Keratinocyte (primary cell): ENCODE measurements at regions not wholly inside any gene's neighbourhood (a gene's known extent, or its start where the extent isn't known, plus 50 kb on each side); places are given as distances from the start of the nearest gene placed in this dataset.
"Not testable (repeated sequence)": the region's sequence is repeated elsewhere in the genome, so short reads cannot be mapped to it uniquely, and the experiment has no call there.

Experiments
- DNase-seq: peaks from one replicate; pipeline ENCODE4 v3.0.0-alpha.2; 2011; ENCODE audit warnings: low read depth, missing footprints, low spot score
- FAIRE-seq: peaks from 2 replicates; lab custom pipeline; 2011; peaks lifted over from hg19 to GRCh38; lab: Jason Lieb, UNC
- H2AFZ ChIP-seq: 2 replicates; pipeline ENCODE4 v1.6.0; 2012; ENCODE audit warnings: low read length, control low read depth, inconsistent platforms; ENCODE audit not compliant: control insufficient read depth
- H3K27ac ChIP-seq: 2 replicates; pipeline ENCODE4 v1.5.1; 2011; ENCODE audit warnings: low read length; ENCODE audit not compliant: control insufficient read depth, insufficient read depth
- H3K27me3 ChIP-seq: 3 replicates; pipeline ENCODE4 v1.6.0; 2011; ENCODE audit warnings: low read length; ENCODE audit not compliant: control insufficient read depth, insufficient read depth; ENCODE audit errors: extremely low read depth
- H3K36me3 ChIP-seq, 2 experiments: 2 replicates in 1 of 2; 3 replicates in 1 of 2; pipeline ENCODE4 v1.5.1; 2011; ENCODE audit warnings: low read length in 2 of 2, mild to moderate bottlenecking in 1 of 2; ENCODE audit not compliant: control insufficient read depth in 2 of 2, insufficient read depth in 2 of 2; ENCODE audit errors: extremely low read depth in 1 of 2
- H3K4me1 ChIP-seq: 3 replicates; pipeline ENCODE4 v1.5.1; 2011; ENCODE audit warnings: low read length; ENCODE audit not compliant: control insufficient read depth, insufficient read depth; ENCODE audit errors: extremely low read depth
- H3K4me2 ChIP-seq: 3 replicates; pipeline ENCODE4 v1.6.0; 2011; ENCODE audit warnings: low read depth, low read length; ENCODE audit not compliant: control insufficient read depth, insufficient read depth; ENCODE audit errors: extremely low read depth
- H3K4me3 ChIP-seq, 3 experiments: fragments of 200-600 bp in 1 of 3; sonication (generic) in 1 of 3; 2 replicates in 2 of 3; 3 replicates in 1 of 3; pipeline ENCODE4 v1.5.1; 2011 to 2016; ENCODE audit warnings: low read length in 3 of 3, mild to moderate bottlenecking in 3 of 3, control low read depth in 2 of 3, inconsistent platforms in 1 of 3, low read depth in 1 of 3, mixed read lengths in 1 of 3, mixed run types in 1 of 3, moderate library complexity in 1 of 3; ENCODE audit not compliant: control insufficient read depth in 2 of 3, insufficient read depth in 2 of 3; ENCODE audit errors: extremely low read depth in 1 of 3
- H3K79me2 ChIP-seq: 2 replicates; pipeline ENCODE4 v1.6.0; 2012; ENCODE audit warnings: low read length; ENCODE audit not compliant: control insufficient read depth, insufficient read depth
- H3K9ac ChIP-seq: 3 replicates; pipeline ENCODE4 v1.6.0; 2011; ENCODE audit warnings: low read length; ENCODE audit not compliant: control insufficient read depth, insufficient read depth; ENCODE audit errors: extremely low read depth
- H3K9me1 ChIP-seq: 3 replicates; pipeline ENCODE4 v1.6.0; 2011; ENCODE audit warnings: low read length; ENCODE audit not compliant: control insufficient read depth, insufficient read depth; ENCODE audit errors: extremely low read depth
- H3K9me3 ChIP-seq: 2 replicates; pipeline ENCODE4 v1.5.1; 2012; ENCODE audit warnings: low read depth, low read length; ENCODE audit not compliant: control insufficient read depth
- H4K20me1 ChIP-seq: 3 replicates; pipeline ENCODE4 v1.6.0; 2011; ENCODE audit warnings: low read length; ENCODE audit not compliant: control insufficient read depth, insufficient read depth; ENCODE audit errors: extremely low read depth
- EZH2 ChIP-seq: IDR thresholded peaks from one replicate; pipeline ENCODE4 v1.6.1; 2012; ENCODE audit warnings: inconsistent platforms, mild to moderate bottlenecking, low read length, moderate library complexity
- dilution Hi-C: fragments of 300-500 bp; cut with MboI; formaldehyde crosslinking; loops from one replicate; pipeline ENCODE4 v1.7.0; 2020; ENCODE audit warnings: low sequenced_read_pairs; ENCODE audit not compliant: extremely low pct_ligation_motif_present
- TF ChIP-seq, protein P1 (sequence below), 3 experiments: IDR thresholded peaks in 1 of 3; conservative IDR thresholded peaks in 1 of 3; optimal IDR thresholded peaks in 1 of 3; 2 replicates in 2 of 3; 3 replicates in 1 of 3; pipeline versions ENCODE3 to v1.5.1; 2011; ENCODE audit warnings: low read length in 3 of 3, mild to moderate bottlenecking in 3 of 3, moderate library complexity in 2 of 3, control low read depth in 1 of 3, inconsistent platforms in 1 of 3; ENCODE audit not compliant: insufficient read depth in 2 of 3; ENCODE audit errors: extremely low read depth in 1 of 3

DNA sequence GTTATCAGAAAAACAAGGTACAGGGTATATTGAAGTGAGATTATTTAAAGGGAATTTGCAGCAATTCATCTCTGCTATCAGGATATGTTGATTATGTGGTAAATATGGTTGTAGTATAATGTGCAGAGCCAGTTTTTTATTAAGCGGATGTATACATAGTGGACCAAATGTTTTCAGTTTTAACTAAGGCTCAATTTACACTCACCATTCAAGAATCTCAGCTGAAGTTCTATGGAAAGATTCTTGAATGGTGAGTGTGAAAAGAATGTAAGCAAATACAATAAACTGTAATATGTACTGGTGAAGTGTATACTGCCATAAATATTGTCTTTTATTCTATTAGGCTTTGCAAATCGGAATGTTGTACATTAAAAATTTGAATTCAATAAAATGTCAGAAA, 895.9 kb upstream of the CDH10 start:
- FAIRE-seq (no peak), DNase-seq (no peak)
- dilution Hi-C loops = no loop called here
- Histone ChIP-seq H3K9me1 (no peaks in the 10 kb centered on the region), H3K27me3 (no peaks in the 10 kb centered on the region), H3K36me3 (no peaks in the 10 kb centered on the region), H3K9ac (no peak overlapping the region), H3K4me1 (no peaks in the 10 kb centered on the region), H4K20me1 (no peaks in the 10 kb centered on the region), H3K4me2 (no peak overlapping the region), H2AFZ (no peak overlapping the region), H3K27ac (no peak overlapping the region), H3K79me2 (no peaks in the 10 kb centered on the region), H3K4me3 (no peak overlapping the region), H3K9me3 (no peaks in the 10 kb centered on the region)
- TF ChIP-seq, protein P1, sequence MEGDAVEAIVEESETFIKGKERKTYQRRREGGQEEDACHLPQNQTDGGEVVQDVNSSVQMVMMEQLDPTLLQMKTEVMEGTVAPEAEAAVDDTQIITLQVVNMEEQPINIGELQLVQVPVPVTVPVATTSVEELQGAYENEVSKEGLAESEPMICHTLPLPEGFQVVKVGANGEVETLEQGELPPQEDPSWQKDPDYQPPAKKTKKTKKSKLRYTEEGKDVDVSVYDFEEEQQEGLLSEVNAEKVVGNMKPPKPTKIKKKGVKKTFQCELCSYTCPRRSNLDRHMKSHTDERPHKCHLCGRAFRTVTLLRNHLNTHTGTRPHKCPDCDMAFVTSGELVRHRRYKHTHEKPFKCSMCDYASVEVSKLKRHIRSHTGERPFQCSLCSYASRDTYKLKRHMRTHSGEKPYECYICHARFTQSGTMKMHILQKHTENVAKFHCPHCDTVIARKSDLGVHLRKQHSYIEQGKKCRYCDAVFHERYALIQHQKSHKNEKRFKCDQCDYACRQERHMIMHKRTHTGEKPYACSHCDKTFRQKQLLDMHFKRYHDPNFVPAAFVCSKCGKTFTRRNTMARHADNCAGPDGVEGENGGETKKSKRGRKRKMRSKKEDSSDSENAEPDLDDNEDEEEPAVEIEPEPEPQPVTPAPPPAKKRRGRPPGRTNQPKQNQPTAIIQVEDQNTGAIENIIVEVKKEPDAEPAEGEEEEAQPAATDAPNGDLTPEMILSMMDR (optimal IDR thresholded peaks at IDR 0.05 in 1 of 3, IDR thresholded peaks at IDR 0.05 in 1 of 3, conservative IDR thresholded peaks at IDR 0.05 in 1 of 3; ENCODE audit: extremely low read depth in 1 of 3, insufficient read depth in 2 of 3, low read length in 3 of 3) = no peak

GRCh38 chr5:25539536-25539935, 894.8 kb upstream of the CDH10 start:
- H3K9me3 ChIP-seq = no peaks in the 10 kb centered on the region
- no peak overlapping the region for H3K4me2 ChIP-seq
- H3K9ac ChIP-seq = no peak overlapping the region
- H3K4me1 ChIP-seq = no peaks in the 10 kb centered on the region
- H3K79me2 ChIP-seq = no peaks in the 10 kb centered on the region
- H3K27ac ChIP-seq = no peak overlapping the region
- H4K20me1 ChIP-seq = no peaks in the 10 kb centered on the region
- H3K4me3 ChIP-seq = no peak overlapping the region
- TF ChIP-seq, protein P1 (optimal IDR thresholded peaks at IDR 0.05 in 1 of 3, IDR thresholded peaks at IDR 0.05 in 1 of 3, conservative IDR thresholded peaks at IDR 0.05 in 1 of 3; ENCODE audit: extremely low read depth in 1 of 3, insufficient read depth in 2 of 3, low read length in 3 of 3) = no peak
- TF ChIP-seq EZH2 = no peak
- FAIRE-seq (no peak), DNase-seq (no peak)
- H2AFZ ChIP-seq = no peak overlapping the region
- no peaks in the 10 kb centered on the region for H3K9me1 ChIP-seq
- no peaks in the 10 kb centered on the region for H3K36me3 ChIP-seq
- dilution Hi-C loops = no loop called here
- no peaks in the 10 kb centered on the region for H3K27me3 ChIP-seq

GRCh38 chr5:25536461-25536860, 891.7 kb upstream of the CDH10 start:
- H2AFZ ChIP-seq, H3K9me1 ChIP-seq, H3K27me3 ChIP-seq, DNase-seq, H3K4me3 ChIP-seq, H4K20me1 ChIP-seq, H3K9ac ChIP-seq, H3K36me3 ChIP-seq, H3K79me2 ChIP-seq, H3K4me1 ChIP-seq, H3K9me3 ChIP-seq, FAIRE-seq, H3K27ac ChIP-seq, dilution Hi-C loops, H3K4me2 ChIP-seq: not testable (repeated sequence)
